Nephron progenitor cell (in vitro differentiated cells): ENCODE measurements at regions not wholly inside any gene's neighbourhood (a gene's known extent, or its start where the extent isn't known, plus 50 kb on each side); places are given as distances from the start of the nearest gene placed in this dataset.

Experiments used
- DNase-seq: peaks from one replicate; pipeline ENCODE4 v3.0.0; 2021
- H3K27ac Mint-ChIP-seq: 2 replicates; pipeline ENCODE4 v1.8.0; 2021; ENCODE audit warnings: mild to moderate bottlenecking, moderate library complexity, mixed read lengths
- H3K27me3 Mint-ChIP-seq: 2 replicates; pipeline ENCODE4 v1.8.0; 2021; ENCODE audit warnings: mild to moderate bottlenecking, low read depth, mixed read lengths; ENCODE audit not compliant: poor library complexity
- H3K36me3 Mint-ChIP-seq: 2 replicates; pipeline ENCODE4 v1.8.0; 2021; ENCODE audit warnings: low read depth, mixed read lengths
- H3K4me1 Mint-ChIP-seq: 2 replicates; pipeline ENCODE4 v1.8.0; 2021; ENCODE audit warnings: mixed read lengths
- H3K4me3 Mint-ChIP-seq: 2 replicates; pipeline ENCODE4 v1.8.0; 2021; ENCODE audit warnings: mild to moderate bottlenecking, moderate library complexity, mixed read lengths
- H3K9me3 Mint-ChIP-seq: 2 replicates; pipeline ENCODE4 v1.8.0; 2021; ENCODE audit warnings: mild to moderate bottlenecking, moderate library complexity, mixed read lengths
- TF ChIP-seq, protein P1 (sequence below): fragments of 200-600 bp; sonication (generic); IDR thresholded peaks from 2 replicates; pipeline ENCODE4 v1.5.0; 2021; ENCODE audit warnings: antibody characterized with exemption

- H3K4me1 Mint-ChIP-seq, result no peaks in the 10 kb centered on the region
- H3K36me3 Mint-ChIP-seq, result no peaks in the 10 kb centered on the region
- peaks cover 3% of the 10 kb centered on the region for H3K27me3 Mint-ChIP-seq
- no peak overlapping the region for H3K27ac Mint-ChIP-seq
- TF ChIP-seq, protein P1, sequence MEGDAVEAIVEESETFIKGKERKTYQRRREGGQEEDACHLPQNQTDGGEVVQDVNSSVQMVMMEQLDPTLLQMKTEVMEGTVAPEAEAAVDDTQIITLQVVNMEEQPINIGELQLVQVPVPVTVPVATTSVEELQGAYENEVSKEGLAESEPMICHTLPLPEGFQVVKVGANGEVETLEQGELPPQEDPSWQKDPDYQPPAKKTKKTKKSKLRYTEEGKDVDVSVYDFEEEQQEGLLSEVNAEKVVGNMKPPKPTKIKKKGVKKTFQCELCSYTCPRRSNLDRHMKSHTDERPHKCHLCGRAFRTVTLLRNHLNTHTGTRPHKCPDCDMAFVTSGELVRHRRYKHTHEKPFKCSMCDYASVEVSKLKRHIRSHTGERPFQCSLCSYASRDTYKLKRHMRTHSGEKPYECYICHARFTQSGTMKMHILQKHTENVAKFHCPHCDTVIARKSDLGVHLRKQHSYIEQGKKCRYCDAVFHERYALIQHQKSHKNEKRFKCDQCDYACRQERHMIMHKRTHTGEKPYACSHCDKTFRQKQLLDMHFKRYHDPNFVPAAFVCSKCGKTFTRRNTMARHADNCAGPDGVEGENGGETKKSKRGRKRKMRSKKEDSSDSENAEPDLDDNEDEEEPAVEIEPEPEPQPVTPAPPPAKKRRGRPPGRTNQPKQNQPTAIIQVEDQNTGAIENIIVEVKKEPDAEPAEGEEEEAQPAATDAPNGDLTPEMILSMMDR, result no peak
- H3K4me3 Mint-ChIP-seq, result no peak overlapping the region
- no peak for DNase-seq
- H3K9me3 Mint-ChIP-seq, result peaks cover 5% of the 10 kb centered on the region
These were observed 396.8 kb downstream of the AEBP2 start for GRCh38 chr12:19836056-19836455.

DNA sequence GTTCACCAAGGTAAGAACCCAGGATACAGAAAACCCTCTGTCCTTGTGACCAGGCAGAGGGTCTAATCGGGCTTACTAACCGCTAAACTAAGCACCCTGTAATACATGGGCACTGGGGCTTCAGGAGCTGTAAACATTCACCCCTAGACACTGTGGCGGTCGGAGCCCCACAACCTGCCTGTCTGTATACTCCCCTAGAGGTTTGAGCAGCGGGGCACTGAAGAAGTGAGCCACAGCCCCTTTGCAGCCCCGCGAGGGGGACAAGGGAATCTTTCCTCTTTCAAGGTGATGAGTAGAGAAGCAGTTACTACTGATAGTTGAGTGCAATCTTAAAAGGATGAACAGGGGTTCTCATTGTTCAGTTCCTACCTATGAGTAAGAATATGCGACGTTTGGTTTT is 397.2 kb downstream of the AEBP2 start:
- Mint-ChIP-seq H3K27ac (no peak overlapping the region), H3K9me3 (peaks cover 5% of the 10 kb centered on the region), H3K36me3 (no peaks in the 10 kb centered on the region), H3K4me1 (no peaks in the 10 kb centered on the region), H3K27me3 (peaks cover 3% of the 10 kb centered on the region), H3K4me3 (no peak overlapping the region)
- DNase-seq, result no peak
- TF ChIP-seq, protein P1, result no peak

DNA sequence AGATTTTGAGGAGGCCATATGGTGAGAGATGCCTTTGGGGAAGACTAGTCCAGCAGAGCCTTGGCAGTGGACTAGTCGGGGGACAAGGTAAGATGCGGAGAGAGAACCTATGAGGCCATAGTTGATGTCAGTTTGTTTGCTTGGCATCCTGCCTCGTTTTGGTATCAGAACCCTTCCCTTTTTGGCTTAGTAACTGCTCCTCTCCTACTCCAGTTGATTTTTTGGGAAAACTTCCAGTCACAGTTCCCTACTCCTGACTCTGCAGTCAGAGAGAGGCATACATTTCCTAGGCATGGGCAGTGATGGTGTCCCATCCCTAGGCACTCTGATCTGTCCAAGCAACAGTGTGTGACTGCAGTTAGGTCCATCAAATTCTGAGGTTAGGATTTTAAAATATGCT is 398.3 kb downstream of the AEBP2 start:
- TF ChIP-seq, protein P1, result no peak
- Mint-ChIP-seq H3K36me3 (no peaks in the 10 kb centered on the region), H3K27me3 (peaks cover 3% of the 10 kb centered on the region), H3K27ac (no peak overlapping the region), H3K4me1 (no peaks in the 10 kb centered on the region), H3K4me3 (no peak overlapping the region), H3K9me3 (peaks cover 5% of the 10 kb centered on the region)
- no peak for DNase-seq

- Mint-ChIP-seq H3K36me3 (no peaks in the 10 kb centered on the region), H3K4me1 (no peaks in the 10 kb centered on the region), H3K4me3 (no peak overlapping the region), H3K27ac (no peak overlapping the region), H3K27me3 (peaks cover 3% of the 10 kb centered on the region), H3K9me3 (no peaks in the 10 kb centered on the region)
- no peak for DNase-seq
- TF ChIP-seq, protein P1, result no peak
These were observed 402.2 kb downstream of the AEBP2 start for GRCh38 chr12:19841451-19841850.

DNA sequence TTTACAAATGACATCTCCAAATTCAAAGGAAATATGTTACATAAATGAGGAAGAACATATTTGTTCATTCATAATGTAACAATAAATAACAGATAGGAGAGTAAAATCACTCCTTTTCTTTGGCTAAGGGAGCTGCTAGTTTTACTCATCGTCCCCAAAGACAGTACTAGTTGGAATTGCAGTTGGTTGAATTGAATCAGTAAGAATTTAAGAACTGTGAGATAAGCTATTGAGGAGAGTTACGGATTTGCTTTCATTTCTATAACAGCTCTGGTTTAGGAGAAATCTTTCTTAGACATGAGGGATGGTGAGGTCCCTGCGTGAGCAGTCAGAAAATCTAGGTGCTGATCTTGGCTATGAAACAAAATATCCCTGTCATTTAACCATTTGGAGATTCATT is 402.8 kb downstream of the AEBP2 start:
- peaks cover 3% of the 10 kb centered on the region for H3K27me3 Mint-ChIP-seq
- no peak overlapping the region for H3K4me3 Mint-ChIP-seq
- H3K27ac Mint-ChIP-seq, result no peak overlapping the region
- H3K4me1 Mint-ChIP-seq, result peaks cover 2% of the 10 kb centered on the region
- no peak for DNase-seq
- TF ChIP-seq, protein P1, result no peak
- no peaks in the 10 kb centered on the region for H3K36me3 Mint-ChIP-seq
- no peaks in the 10 kb centered on the region for H3K9me3 Mint-ChIP-seq

DNA sequence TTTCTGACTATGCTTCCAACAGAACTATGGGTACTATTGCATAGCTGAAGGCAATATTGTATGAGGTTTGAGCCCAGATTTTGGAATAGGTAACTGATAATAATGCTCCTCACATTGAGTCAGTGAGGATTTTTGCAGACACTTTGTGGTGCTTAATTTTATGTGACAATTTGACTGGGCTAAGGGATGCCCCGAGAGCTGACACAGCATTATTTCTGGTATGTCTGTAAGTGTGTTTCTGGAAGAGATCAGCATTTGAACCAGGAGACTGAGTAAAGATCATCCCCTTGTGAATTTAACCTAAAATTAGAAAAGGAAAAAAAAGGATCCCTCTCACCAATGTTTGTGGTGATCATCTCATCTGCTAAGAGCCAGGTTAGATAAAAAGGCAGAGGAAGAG is 404.9 kb downstream of the AEBP2 start:
- TF ChIP-seq, protein P1, result no peak
- Mint-ChIP-seq H3K36me3 (no peaks in the 10 kb centered on the region), H3K4me1 (peaks cover 12% of the 10 kb centered on the region), H3K27me3 (peaks cover under 1% of the 10 kb centered on the region), H3K4me3 (no peak overlapping the region), H3K27ac (no peak overlapping the region), H3K9me3 (peaks cover 15% of the 10 kb centered on the region)
- DNase-seq, result no peak
